Left lung (tissue), 4 donors: ENCODE measurements at regions not wholly inside any gene's neighbourhood (a gene's known extent, or its start where the extent isn't known, plus 50 kb on each side); places are given as distances from the start of the nearest gene placed in this dataset.

Source experiments
- ATAC-seq: fragments of 200-7000 bp; cut with Tn5 transposase; one replicate; pipeline ENCODE4 v1.9.1; 2020; ENCODE audit warnings: moderate library complexity
- DNase-seq, 4 donors: peaks; one replicate each; pipeline ENCODE4 v3.0.0-alpha.2; 2013 to 2020
- H3K27ac ChIP-seq, 2 donors: fragments of 200-600 bp; sonication (generic) in 1 of 2; one replicate each; pipeline versions ENCODE4 v1.5.0 to v1.8.0; 2020 to 2021
- H3K27me3 ChIP-seq, 2 donors: fragments of 200-600 bp; sonication (generic) in 1 of 2; one replicate each; pipeline versions ENCODE4 v1.5.0 to v1.8.0; 2020 to 2021
- H3K36me3 ChIP-seq, 2 donors: fragments of 200-600 bp; sonication (generic) in 1 of 2; one replicate each; pipeline versions ENCODE4 v1.5.0 to v1.8.0; 2020 to 2021
- H3K4me1 ChIP-seq, 2 donors: fragments of 200-600 bp; one replicate each; pipeline ENCODE4 v1.8.0; 2021
- H3K4me3 ChIP-seq, 2 donors: fragments of 200-600 bp; sonication (generic) in 1 of 2; one replicate each; pipeline versions ENCODE4 v1.5.0 to v1.8.0; 2020 to 2021; ENCODE audit warnings: mild to moderate bottlenecking in 1 of 2
- H3K9me3 ChIP-seq, 2 donors: fragments of 200-600 bp; sonication (generic) in 1 of 2; one replicate each; pipeline versions ENCODE4 v1.5.0 to v1.8.0; 2020 to 2021
- CTCF ChIP-seq, 2 donors: fragments of 200-600 bp; sonication (generic) in 1 of 2; IDR thresholded peaks; one replicate each; pipeline versions ENCODE4 v1.5.0 to v1.8.0; 2021; ENCODE audit warnings: antibody characterized with exemption in 2 of 2
- intact Hi-C, 2 donors: fragments of 100-400 bp; cut with DNase I; formaldehyde crosslinking; loops; one replicate each; pipeline versions ENCODE4 v1.11.2 to v1.14.2; 2022
- donor health status: DM: no; HTN: yes; CAD: no.
- donor health status: DM: no; HTN: no; CAD: no.

GRCh38 chr15:47332481-47332880, 384.8 kb upstream of the SEMA6D start:
- intact Hi-C loops, result no loop called here
- ATAC-seq, result peak; percentile 59
- peak overlapping the region; percentile 51 to 52 for H3K27ac ChIP-seq

GRCh38 chr15:47333734-47334133, 383.6 kb upstream of the SEMA6D start:
- ATAC-seq (no peak), DNase-seq (no peak)
- intact Hi-C loops, result no loop called here
- no peaks in the 10 kb centered on the region for H3K4me1 ChIP-seq
- no peak overlapping the region for H3K27ac ChIP-seq
- no peaks in the 10 kb centered on the region for H3K9me3 ChIP-seq
- H3K36me3 ChIP-seq, result no peaks in the 10 kb centered on the region
- H3K27me3 ChIP-seq, result no peaks in the 10 kb centered on the region
- no peak overlapping the region for H3K4me3 ChIP-seq
- no peak for TF ChIP-seq CTCF (IDR thresholded peaks at IDR 0.05)

More at GRCh38 chr15:47332481-47332880, 384.8 kb upstream of the SEMA6D start:
- Histone ChIP-seq H3K4me1 (no peaks in the 10 kb centered on the region), H3K36me3 (no peaks in the 10 kb centered on the region), H3K9me3 (no peaks in the 10 kb centered on the region), H3K4me3 (no peak overlapping the region), H3K27me3 (no peaks in the 10 kb centered on the region)
- no peak for TF ChIP-seq CTCF (IDR thresholded peaks at IDR 0.05)
- DNase-seq, result peak in 1 of 4 donors; percentile 23

GRCh38 chr15:47334805-47335535, 382.3 kb upstream of the SEMA6D start:
- Histone ChIP-seq H3K27ac (no peak overlapping the region), H3K27me3 (no peaks in the 10 kb centered on the region), H3K4me1 (no peaks in the 10 kb centered on the region), H3K9me3 (no peaks in the 10 kb centered on the region), H3K36me3 (no peaks in the 10 kb centered on the region), H3K4me3 (no peak overlapping the region)
- intact Hi-C loops, result no loop called here
- no peak for DNase-seq
- no peak for TF ChIP-seq CTCF (IDR thresholded peaks at IDR 0.05)
- ATAC-seq, result no peak

- Histone ChIP-seq H3K27ac (no peak overlapping the region), H3K4me3 (no peak overlapping the region), H3K27me3 (no peaks in the 10 kb centered on the region), H3K9me3 (no peaks in the 10 kb centered on the region), H3K4me1 (no peaks in the 10 kb centered on the region), H3K36me3 (no peaks in the 10 kb centered on the region)
- TF ChIP-seq CTCF (IDR thresholded peaks at IDR 0.05), result no peak
- DNase-seq (no peak), ATAC-seq (no peak)
- intact Hi-C loops, result no loop called here
Measured at GRCh38 chr15:47337106-47337505, 380.2 kb upstream of the SEMA6D start.

GRCh38 chr15:47337836-47338235, 379.5 kb upstream of the SEMA6D start:
- intact Hi-C loops, result no loop called here
- H3K36me3 ChIP-seq, result no peaks in the 10 kb centered on the region
- no peak for TF ChIP-seq CTCF (IDR thresholded peaks at IDR 0.05)
- no peak for ATAC-seq
- H3K9me3 ChIP-seq, result no peaks in the 10 kb centered on the region
- no peak overlapping the region for H3K4me3 ChIP-seq
- no peaks in the 10 kb centered on the region for H3K27me3 ChIP-seq
- no peaks in the 10 kb centered on the region for H3K4me1 ChIP-seq
- H3K27ac ChIP-seq, result no peak overlapping the region
- no peak for DNase-seq
